ENCODE measurements at regions not wholly inside any gene's neighbourhood (a gene's known extent, or its start where the extent isn't known, plus 50 kb on each side); places are given as distances from the start of the nearest gene placed in this dataset.

- TF ChIP-seq EZH2phosphoT487 (IDR thresholded peaks at IDR 0.05; ENCODE audit: borderline replicate concordance, low read depth) (no peak), NRF1 (IDR thresholded peaks at IDR 0.05; ENCODE audit: low read depth, low read length) (no peak), IRF3 (IDR thresholded peaks at IDR 0.05; ENCODE audit: low read depth, low read length) (no peak), NFIC (IDR thresholded peaks at IDR 0.05; ENCODE audit: borderline replicate concordance) (no peak)
Observed at GRCh38 chr3:26425076-26425475, 197.5 kb upstream of the LRRC3B start (continued).

- H3K9me3 ChIP-seq: no peaks in the 10 kb centered on the region
- H2AFZ ChIP-seq (ENCODE audit: low read depth): no peak overlapping the region
- H3K9me2 ChIP-seq: no peaks in the 10 kb centered on the region
- no peak overlapping the region for H3K9ac ChIP-seq
- H3K79me2 ChIP-seq (ENCODE audit: insufficient read depth): no peaks in the 10 kb centered on the region
- H3K27me3 ChIP-seq (ENCODE audit: insufficient read depth): no peaks in the 10 kb centered on the region
- H3F3A ChIP-seq (replicated peaks; ENCODE audit: insufficient read depth): no peaks in the 10 kb centered on the region
- POLR2A ChIA-PET: interaction anchor here (0.7 kb wide), 1 partner anchor 25 kb away, joined by 3 read pairs; no protein-coding TSS in a partner anchor
- H3K4me3 ChIP-seq (ENCODE audit: low read depth in 2 of 2, low read length in 1 of 2): no peak overlapping the region
- H4K20me1 ChIP-seq (ENCODE audit: insufficient read depth): no peaks in the 10 kb centered on the region
- no peak overlapping the region for H3K27ac ChIP-seq (ENCODE audit: low read depth in 2 of 2, low read length in 1 of 2)
- TF ChIP-seq FOXM1 (IDR thresholded peaks at IDR 0.05; ENCODE audit: low read depth): no peak
- TF ChIP-seq JUND (IDR thresholded peaks at IDR 0.05): no peak
- no peak for TF ChIP-seq RAD21 (IDR thresholded peaks at IDR 0.05; ENCODE audit: low read length)
- no peak for TF ChIP-seq RFX5 (IDR thresholded peaks at IDR 0.05; ENCODE audit: low read length)
- TF ChIP-seq FOSL2 (IDR thresholded peaks at IDR 0.05; ENCODE audit: borderline replicate concordance, low read depth): no peak
- TF ChIP-seq, protein P1, sequence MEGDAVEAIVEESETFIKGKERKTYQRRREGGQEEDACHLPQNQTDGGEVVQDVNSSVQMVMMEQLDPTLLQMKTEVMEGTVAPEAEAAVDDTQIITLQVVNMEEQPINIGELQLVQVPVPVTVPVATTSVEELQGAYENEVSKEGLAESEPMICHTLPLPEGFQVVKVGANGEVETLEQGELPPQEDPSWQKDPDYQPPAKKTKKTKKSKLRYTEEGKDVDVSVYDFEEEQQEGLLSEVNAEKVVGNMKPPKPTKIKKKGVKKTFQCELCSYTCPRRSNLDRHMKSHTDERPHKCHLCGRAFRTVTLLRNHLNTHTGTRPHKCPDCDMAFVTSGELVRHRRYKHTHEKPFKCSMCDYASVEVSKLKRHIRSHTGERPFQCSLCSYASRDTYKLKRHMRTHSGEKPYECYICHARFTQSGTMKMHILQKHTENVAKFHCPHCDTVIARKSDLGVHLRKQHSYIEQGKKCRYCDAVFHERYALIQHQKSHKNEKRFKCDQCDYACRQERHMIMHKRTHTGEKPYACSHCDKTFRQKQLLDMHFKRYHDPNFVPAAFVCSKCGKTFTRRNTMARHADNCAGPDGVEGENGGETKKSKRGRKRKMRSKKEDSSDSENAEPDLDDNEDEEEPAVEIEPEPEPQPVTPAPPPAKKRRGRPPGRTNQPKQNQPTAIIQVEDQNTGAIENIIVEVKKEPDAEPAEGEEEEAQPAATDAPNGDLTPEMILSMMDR (IDR thresholded peaks at IDR 0.05): no peak
- no peak for TF ChIP-seq MXI1 (IDR thresholded peaks at IDR 0.05; ENCODE audit: low read depth, low read length)
- no peak for TF ChIP-seq YY1 (IDR thresholded peaks at IDR 0.05; ENCODE audit: low read depth)
- no peak for TF ChIP-seq EP300 (IDR thresholded peaks at IDR 0.05; ENCODE audit: borderline replicate concordance in 1 of 2, low read depth in 1 of 2, low read length in 1 of 2)
- no peak for TF ChIP-seq IRF3 (IDR thresholded peaks at IDR 0.05; ENCODE audit: low read depth, low read length)
- TF ChIP-seq RXRA (IDR thresholded peaks at IDR 0.05; ENCODE audit: borderline replicate concordance, low read depth): no peak
- TF ChIP-seq RCOR1 (IDR thresholded peaks at IDR 0.05; ENCODE audit: low read length): no peak
- no peak for DNase-seq
- H3K4me1 ChIP-seq (ENCODE audit: control insufficient read depth in 1 of 2, insufficient read depth in 2 of 2, low read depth in 1 of 2, low read length in 1 of 2): no peaks in the 10 kb centered on the region
- CTCF ChIA-PET: no interaction called here
- no peaks in the 10 kb centered on the region for H3K36me3 ChIP-seq (replicated peaks in 1 of 2; ENCODE audit: control insufficient read depth in 1 of 2, insufficient read depth in 2 of 2, low read length in 1 of 2)
- H3K4me2 ChIP-seq: no peak overlapping the region
- WGBS (ENCODE audit: low lambda C conversion rate): 16% methylated on average over 2 of the region's 2 CpGs
Observed at GRCh38 chr3:26428992-26429391, 193.6 kb upstream of the LRRC3B start.

All from SK-N-SH (cell line).